ENCODE measurements at regions not wholly inside any gene's neighbourhood (a gene's known extent, or its start where the extent isn't known, plus 50 kb on each side); places are given as distances from the start of the nearest gene placed in this dataset.

- Histone ChIP-seq H3K4me1 (peaks cover 0 to 30% (median 12%) of the 10 kb centered on the region in 4 donors), H3K27me3 (no peaks in the 10 kb centered on the region), H3K27ac (no peak overlapping the region), H3K9me3 (no peaks in the 10 kb centered on the region), H3K4me3 (no peak overlapping the region), H3K36me3 (no peaks in the 10 kb centered on the region)
- DNase-seq (no peak), ATAC-seq (no peak)
- WGBS (ENCODE audit: insufficient coverage, low coverage, low lambda C conversion rate, missing lambda C conversion rate): 79% methylated on average over 4 of the region's 4 CpGs
- TF ChIP-seq CTCF (IDR thresholded peaks at IDR 0.05): no peak
- TF ChIP-seq POLR2A (IDR thresholded peaks at IDR 0.05): no peak
- intact Hi-C loops (cut with DNase I): loop anchor here (5.0 to 10.0 kb wide), 4 partner anchors 65 to 235 kb away; no protein-coding TSS in a partner anchor
Observed at GRCh38 chr15:62849316-62850106, 193.0 kb upstream of the TPM1 start.

GRCh38 chr15:62850318-62850717 is 192.2 kb upstream of the TPM1 start:
- Histone ChIP-seq H3K9me3 (no peaks in the 10 kb centered on the region), H3K27ac (no peak overlapping the region), H3K4me1 (peaks cover 0 to 27% (median 9%) of the 10 kb centered on the region in 4 donors), H3K36me3 (no peaks in the 10 kb centered on the region), H3K27me3 (no peaks in the 10 kb centered on the region), H3K4me3 (no peak overlapping the region)
- DNase-seq (peak; percentile 77 to 88 (median 78)), ATAC-seq (peak; percentile 54 to 65 (median 62))
- 40% methylated on average over 8 of the region's 9 CpGs for WGBS (ENCODE audit: insufficient coverage, low coverage, low lambda C conversion rate, missing lambda C conversion rate)
- TF ChIP-seq POLR2A (IDR thresholded peaks at IDR 0.05) (no peak), CTCF (IDR thresholded peaks at IDR 0.05) (no peak)
- intact Hi-C loops (cut with DNase I): loop anchor here in 1 of 2 donors (5.0 kb wide), 1 partner anchor 143 kb away; no protein-coding TSS in a partner anchor

DNA sequence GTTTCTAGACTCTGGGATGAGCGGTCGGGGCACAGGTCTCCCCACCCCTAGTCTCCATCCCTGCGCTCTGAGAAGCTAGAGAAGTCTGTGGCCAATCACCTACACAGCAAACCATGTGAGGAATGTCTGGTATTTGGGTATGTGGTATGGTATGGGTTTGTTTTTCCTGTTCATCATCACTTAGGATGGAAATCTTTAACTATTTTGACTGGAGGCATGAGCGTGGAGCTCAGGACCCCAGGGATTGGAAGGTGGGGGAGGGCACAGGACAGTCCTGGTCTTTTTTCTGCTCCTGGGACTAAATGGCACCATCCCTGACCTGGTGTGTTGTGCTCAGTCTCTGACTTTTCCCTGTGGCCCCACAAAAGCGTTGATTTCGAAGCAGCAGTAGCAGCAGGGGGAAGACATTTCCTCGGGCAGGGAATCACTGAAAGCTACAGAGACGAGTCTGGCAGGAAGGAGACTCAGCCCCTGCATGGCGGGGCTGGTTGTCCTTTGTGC is 191.7 kb upstream of the TPM1 start:
- H3K36me3 ChIP-seq: no peaks in the 10 kb centered on the region
- no peaks in the 10 kb centered on the region for H3K9me3 ChIP-seq
- peaks cover 0 to 22% (median 7%) of the 10 kb centered on the region in 4 donors for H3K4me1 ChIP-seq
- no peak overlapping the region for H3K27ac ChIP-seq
- no peak for TF ChIP-seq CTCF (IDR thresholded peaks at IDR 0.05)
- no peak for TF ChIP-seq POLR2A (IDR thresholded peaks at IDR 0.05)
- 92% methylated on average over 6 of the region's 9 CpGs for WGBS (ENCODE audit: insufficient coverage, low coverage, low lambda C conversion rate, missing lambda C conversion rate)
- no peaks in the 10 kb centered on the region for H3K27me3 ChIP-seq
- ATAC-seq: no peak
- no peak overlapping the region for H3K4me3 ChIP-seq
- DNase-seq: no peak
- intact Hi-C loops (cut with DNase I): loop anchor here in 1 of 2 donors (5.0 kb wide), 1 partner anchor 144 kb away; no protein-coding TSS in a partner anchor

GRCh38 chr15:62853114-62853840 is 189.3 kb upstream of the TPM1 start:
- Histone ChIP-seq H3K36me3 (no peaks in the 10 kb centered on the region), H3K4me3 (no peak overlapping the region), H3K9me3 (no peaks in the 10 kb centered on the region), H3K4me1 (peaks cover 0 to 17% (median 3%) of the 10 kb centered on the region in 4 donors), H3K27ac (peak overlapping the region; percentile 34 to 85 (median 81)), H3K27me3 (no peaks in the 10 kb centered on the region)
- intact Hi-C loops (cut with DNase I): loop anchor here in 1 of 2 donors (5.0 kb wide), 1 partner anchor 146 kb away; no protein-coding TSS in a partner anchor
- WGBS (ENCODE audit: insufficient coverage, low coverage, low lambda C conversion rate, missing lambda C conversion rate): 41% methylated on average over 5 of the region's 5 CpGs
- DNase-seq: peak in 1 of 3 donors; percentile 74
- peak; percentile 75 to 84 (median 80) for ATAC-seq
- no peak for TF ChIP-seq CTCF (IDR thresholded peaks at IDR 0.05)
- no peak for TF ChIP-seq POLR2A (IDR thresholded peaks at IDR 0.05)
